HepG2 (cell line): ENCODE measurements at regions not wholly inside any gene's neighbourhood (a gene's known extent, or its start where the extent isn't known, plus 50 kb on each side); places are given as distances from the start of the nearest gene placed in this dataset.
"Not testable (repeated sequence)": the region's sequence is repeated elsewhere in the genome, so short reads cannot be mapped to it uniquely, and the experiment has no call there.

Source experiments
- ATAC-seq: fragments of 200-7000 bp; cut with Tn5 transposase; 3 replicates; pipeline ENCODE4 v1.9.1; 2020; ENCODE audit warnings: mild to moderate bottlenecking, moderate library complexity
- BruUV-seq: library from RNA; stranded (reverse); fragments of 400-500 nt; replicated peaks from 2 replicates; lab custom pipeline; 2021; lab: Mats Ljungman, UMichigan
- CTCF ChIA-PET: fragments of 300-600 bp; formaldehyde crosslinking; extraction: SDS; loops from one replicate; lab custom pipeline; 2021; ENCODE audit warnings: low total read pairs, inconsistent platforms, low intra/inter-chr PET ratio; lab: Yijun Ruan, JAX
- POLR2A ChIA-PET: fragments of 350-600 bp; sonication (Branson Sonifier 250); formaldehyde crosslinking; loops from one replicate; lab custom pipeline; 2020; ENCODE audit warnings: antibody characterized with exemption, inconsistent platforms; lab: Yijun Ruan, JAX
- DNase-seq: peaks from one replicate; pipeline ENCODE4 v3.0.0-alpha.2; 2015; ENCODE audit warnings: low spot score
- FAIRE-seq: peaks from 3 replicates; lab custom pipeline; 2011; peaks lifted over from hg19 to GRCh38; lab: Jason Lieb, UNC
- H2AFZ ChIP-seq: one replicate; pipeline ENCODE4 v1.6.1; 2011; ENCODE audit warnings: low read length, inconsistent platforms
- H3K27ac ChIP-seq: fragments of 300-600 bp; 3 replicates; pipeline ENCODE4 v1.8.0; 2011; ENCODE audit warnings: mixed run types, mild to moderate bottlenecking, mixed read lengths, low read length, inconsistent platforms; ENCODE audit not compliant: insufficient read depth; ENCODE audit errors: extremely low read length
- H3K27me3 ChIP-seq, 2 experiments: fragments of 200-600 bp in 1 of 2; 2 replicates in 1 of 2; 3 replicates in 1 of 2; pipeline versions ENCODE4 v1.6.0 to v1.8.0; 2011; ENCODE audit warnings: low read length in 2 of 2, mild to moderate bottlenecking in 2 of 2, moderate library complexity in 2 of 2, inconsistent platforms in 1 of 2; ENCODE audit not compliant: insufficient read depth in 2 of 2, control insufficient read depth in 1 of 2
- H3K36me3 ChIP-seq, 2 experiments: fragments of 200-600 bp in 1 of 2; replicated peaks in 1 of 2; 2 replicates in 1 of 2; 3 replicates in 1 of 2; pipeline versions ENCODE4 v1.5.1 to v1.8.0; 2011; ENCODE audit warnings: low read length in 2 of 2, inconsistent platforms in 1 of 2; ENCODE audit not compliant: insufficient read depth in 2 of 2, control insufficient read depth in 1 of 2
- H3K4me1 ChIP-seq: 2 replicates; pipeline ENCODE4 v1.5.1; 2012; ENCODE audit warnings: low read length, inconsistent platforms; ENCODE audit not compliant: insufficient read depth
- H3K4me2 ChIP-seq: 2 replicates; pipeline ENCODE4 v1.6.0; 2011; ENCODE audit warnings: low read depth, low read length, inconsistent platforms
- H3K4me3 ChIP-seq, 3 experiments: fragments of 200-600 bp in 1 of 3; sonication (generic), shearing (Covaris generic) in 1 of 3; replicated peaks in 1 of 3; 2 replicates each; pipeline ENCODE4 v1.5.1; 2011 to 2016; ENCODE audit warnings: low read length in 3 of 3, inconsistent platforms in 2 of 3, low read depth in 2 of 3, mild to moderate bottlenecking in 2 of 3, control low read depth in 1 of 3, mixed read lengths in 1 of 3; ENCODE audit not compliant: insufficient read depth in 1 of 3
- H3K79me2 ChIP-seq: one replicate; pipeline ENCODE4 v1.6.1; 2011; ENCODE audit warnings: low read length, inconsistent platforms; ENCODE audit not compliant: insufficient read depth
- H3K9ac ChIP-seq: 2 replicates; pipeline ENCODE4 v1.6.0; 2011; ENCODE audit warnings: mild to moderate bottlenecking, low read depth, low read length, inconsistent platforms; ENCODE audit not compliant: insufficient read depth
- H3K9me3 ChIP-seq: 2 replicates; pipeline ENCODE4 v1.5.1; 2012; ENCODE audit warnings: mild to moderate bottlenecking, low read length
- H4K20me1 ChIP-seq: 2 replicates; pipeline ENCODE4 v1.6.0; 2011; ENCODE audit warnings: inconsistent platforms, mild to moderate bottlenecking, low read length, moderate library complexity; ENCODE audit not compliant: insufficient read depth
- ATAD3A ChIP-seq: sonication (generic); formaldehyde crosslinking; IDR thresholded peaks from 2 replicates; pipeline ENCODE4 v1.4.0; 2020; ENCODE audit warnings: missing genetic modification reagents
- MAZ ChIP-seq, 2 experiments: sonication (generic) in 1 of 2; formaldehyde crosslinking in 1 of 2; IDR thresholded peaks; 2 replicates each; pipeline versions ENCODE4 v1.5.0 to v1.6.1; 2012 to 2020; ENCODE audit warnings: low read depth in 2 of 2, mild to moderate bottlenecking in 2 of 2, borderline replicate concordance in 1 of 2, improper control_type of control experiment in 1 of 2, low read length in 1 of 2, missing genetic modification reagents in 1 of 2, moderate library complexity in 1 of 2
- ZNF773 ChIP-seq: sonication (generic); formaldehyde crosslinking; IDR thresholded peaks from 2 replicates; pipeline ENCODE4 v1.4.0; 2020; ENCODE audit warnings: missing genetic modification reagents, borderline replicate concordance
- WGBS: methylation state at CpG from one replicate; pipeline ENCODE4 v1.1.6; 2017; ENCODE audit warnings: low lambda C conversion rate; 5-methylcytosine and 5-hydroxymethylcytosine counted together
- in situ Hi-C: cut with HindIII; loops from 2 replicates; pipeline ENCODE4 v1.10.0; 2017; ENCODE audit warnings: low pct_unique_long_range_greater_than_20kb; ENCODE audit not compliant: extremely low pct_ligation_motif_present
- intact Hi-C: fragments of 100-400 bp; cut with micrococcal nuclease; formaldehyde crosslinking; loops from one replicate; pipeline ENCODE4 v1.10.0; 2022; ENCODE audit not compliant: unreplicated experiment

GRCh38 chr1:192463661-192464060, 111.9 kb upstream of the RGS1 start:
- FAIRE-seq (no peak), ATAC-seq (no peak), DNase-seq (no peak)
- in situ Hi-C loops = no loop called here
- ChIA-PET POLR2A (no interaction called here), CTCF (no interaction called here)
- no peaks in the 10 kb centered on the region for H3K36me3 ChIP-seq
- H3K4me1 ChIP-seq = no peaks in the 10 kb centered on the region
- intact Hi-C loops = no loop called here
- no peak overlapping the region for H3K9ac ChIP-seq
- no peaks in the 10 kb centered on the region for H3K9me3 ChIP-seq
- no TSS peak for BruUV-seq
- no peaks in the 10 kb centered on the region for H3K27me3 ChIP-seq
- no peak overlapping the region for H3K27ac ChIP-seq
- no peaks in the 10 kb centered on the region for H4K20me1 ChIP-seq
- no peak overlapping the region for H3K4me2 ChIP-seq
- no peak for TF ChIP-seq ATAD3A
- no peak for TF ChIP-seq ZNF773
- TF ChIP-seq MAZ (IDR thresholded peaks at IDR 0.05; ENCODE audit: borderline replicate concordance, low read depth, low read length) = no peak
- no peak for TF ChIP-seq MAZ (CRISPR knock-in tag; IDR thresholded peaks at IDR 0.05; ENCODE audit: low read depth)
- H3K4me3 ChIP-seq = no peak overlapping the region
- no peaks in the 10 kb centered on the region for H3K79me2 ChIP-seq
- no peak overlapping the region for H2AFZ ChIP-seq
- WGBS = 13% methylated on average over 3 of the region's 3 CpGs

GRCh38 chr1:192465221-192465620, 110.4 kb upstream of the RGS1 start:
- H3K9ac ChIP-seq, H3K9me3 ChIP-seq, H3K4me1 ChIP-seq, intact Hi-C loops, H3K4me3 ChIP-seq, H3K36me3 ChIP-seq, H3K79me2 ChIP-seq, H3K4me2 ChIP-seq, ATAC-seq, H2AFZ ChIP-seq, CTCF ChIA-PET, H3K27me3 ChIP-seq, in situ Hi-C loops, FAIRE-seq, BruUV-seq, DNase-seq, POLR2A ChIA-PET, H4K20me1 ChIP-seq, H3K27ac ChIP-seq: not testable (repeated sequence)
- 3% methylated on average over 4 of the region's 4 CpGs for WGBS
